Ovary (tissue), 7 donors: ENCODE measurements at regions not wholly inside any gene's neighbourhood (a gene's known extent, or its start where the extent isn't known, plus 50 kb on each side); places are given as distances from the start of the nearest gene placed in this dataset.

ENCODE experiments used
- DNase-seq, 5 donors: peaks; one replicate each; pipeline ENCODE4 v3.0.0-alpha.2; 2019 to 2020
- H3K27ac ChIP-seq, 2 donors: fragments of 200-600 bp; one replicate each; pipeline versions ENCODE4 v1.5.1 to v1.8.0; 2019 to 2022
- H3K27me3 ChIP-seq: fragments of 200-600 bp; one replicate; pipeline ENCODE4 v1.8.0; 2022
- H3K36me3 ChIP-seq: fragments of 200-600 bp; sonication (generic); one replicate; pipeline ENCODE4 v1.5.1; 2019
- H3K4me1 ChIP-seq: one replicate; pipeline ENCODE4 v1.8.1; 2013; ENCODE audit warnings: mild to moderate bottlenecking, moderate library complexity; ENCODE audit not compliant: insufficient read depth
- H3K4me3 ChIP-seq: fragments of 200-600 bp; sonication (generic); one replicate; pipeline ENCODE4 v1.5.1; 2017
- H3K9me3 ChIP-seq, 2 donors: fragments of 200-600 bp in 1 of 2; sonication (generic) in 1 of 2; one replicate each; pipeline versions ENCODE4 v1.5.1 to v1.8.1; 2013 to 2019; ENCODE audit warnings: mild to moderate bottlenecking in 1 of 2, moderate library complexity in 1 of 2
- CTCF ChIP-seq, 3 donors: fragments of 450-650 bp in 2 of 3; fragments of 200-600 bp in 1 of 3; IDR thresholded peaks; one replicate each; pipeline versions ENCODE4 v1.5.1 to v1.8.0; 2016 to 2022; ENCODE audit warnings: antibody characterized with exemption in 3 of 3, mild to moderate bottlenecking in 1 of 3
- EP300 ChIP-seq: sonication (generic); formaldehyde crosslinking; IDR thresholded peaks from one replicate; pipeline ENCODE4 v1.6.1; 2017; ENCODE audit warnings: antibody characterized with exemption
- POLR2A ChIP-seq: fragments of 450-650 bp; IDR thresholded peaks from one replicate; pipeline ENCODE4 v1.6.1; 2017; ENCODE audit warnings: antibody characterized with exemption, mild to moderate bottlenecking, moderate library complexity
- WGBS, 3 donors: extraction: QIAGEN DNeasy Blood & Tissue Kit in 1 of 3; methylation state at CpG; one replicate each; pipeline versions ENCODE4 v1.1.5 to v1.1.7; 2013 to 2017; 5-methylcytosine and 5-hydroxymethylcytosine counted together
- intact Hi-C, 4 donors: fragments of 100-400 bp; cut with DNase I; formaldehyde crosslinking; loops; one replicate each; pipeline versions ENCODE4 v1.11.0 to v1.15.1; 2022 to 2023
- donor health status: DM: no; HTN: no; CAD: no; lungs with moderate emphysema.
- donor health status: DM: no; HTN: no; CAD: no.
- donor health status: Bipolar disorder and iron deficiency.
- donor health status: DM: no; HTN: no; CAD: no.
- donor health status: DM: yes; HTN: yes; CAD: no.

DNA sequence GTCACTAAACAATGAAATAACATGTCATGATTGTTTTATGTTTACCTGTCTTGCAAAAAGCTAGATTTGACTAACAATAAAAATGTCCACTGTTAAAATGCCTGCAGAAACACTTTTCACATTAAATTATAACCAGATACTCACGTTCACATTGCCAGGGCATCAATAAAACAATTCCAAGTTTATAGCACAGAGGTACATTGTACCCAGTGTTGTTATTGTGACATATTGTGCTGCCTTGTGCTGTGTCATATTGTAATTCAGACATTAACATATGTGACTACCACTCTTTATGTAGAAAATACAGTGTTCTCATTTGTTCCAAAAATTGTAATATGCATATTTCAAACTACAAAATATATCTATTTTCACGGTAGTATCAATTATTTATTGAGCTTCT, 766.1 kb downstream of the NCAM2 start:
- no peaks in the 10 kb centered on the region for H3K36me3 ChIP-seq
- no peak for DNase-seq
- no peak overlapping the region for H3K4me3 ChIP-seq
- no peaks in the 10 kb centered on the region for H3K27me3 ChIP-seq
- intact Hi-C loops = no loop called here
- no peak overlapping the region for H3K27ac ChIP-seq
- 64 to 77% (median 73%) methylated on average over 2 of the region's 2 CpGs for WGBS, 3 donors
- TF ChIP-seq EP300 = no peak
- TF ChIP-seq CTCF (IDR thresholded peaks at IDR 0.05) = no peak
- TF ChIP-seq POLR2A = no peak
- H3K4me1 ChIP-seq = no peaks in the 10 kb centered on the region
- H3K9me3 ChIP-seq = no peaks in the 10 kb centered on the region

DNA sequence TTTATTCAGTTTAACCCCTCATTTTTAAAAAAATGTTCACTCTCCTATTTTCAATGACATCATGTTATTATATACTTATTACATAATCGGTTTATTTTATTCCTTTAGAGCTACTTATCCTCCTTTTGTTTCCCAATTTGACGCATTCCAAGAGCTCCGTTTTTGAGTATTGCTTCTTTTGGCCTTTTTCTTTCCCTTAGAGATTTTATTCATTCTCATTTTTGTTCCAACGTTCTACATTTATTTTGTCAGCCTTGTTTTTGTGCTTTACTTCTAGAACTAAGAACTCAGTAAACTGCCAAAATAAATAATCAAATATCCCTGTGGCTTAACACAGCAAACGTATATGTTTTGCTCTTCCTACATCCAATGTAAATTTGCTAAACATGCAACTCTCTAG, 769.1 kb downstream of the NCAM2 start:
- DNase-seq = no peak
- intact Hi-C loops = no loop called here
- no peaks in the 10 kb centered on the region for H3K9me3 ChIP-seq
- no peaks in the 10 kb centered on the region for H3K27me3 ChIP-seq
- no peak overlapping the region for H3K4me3 ChIP-seq
- WGBS, 3 donors = 76 to 85% (median 80%) methylated on average over 5 of the region's 5 CpGs
- TF ChIP-seq EP300 (no peak), CTCF (IDR thresholded peaks at IDR 0.05) (no peak)
- no peaks in the 10 kb centered on the region for H3K36me3 ChIP-seq
- no peaks in the 10 kb centered on the region for H3K4me1 ChIP-seq
- no peak overlapping the region for H3K27ac ChIP-seq

DNA sequence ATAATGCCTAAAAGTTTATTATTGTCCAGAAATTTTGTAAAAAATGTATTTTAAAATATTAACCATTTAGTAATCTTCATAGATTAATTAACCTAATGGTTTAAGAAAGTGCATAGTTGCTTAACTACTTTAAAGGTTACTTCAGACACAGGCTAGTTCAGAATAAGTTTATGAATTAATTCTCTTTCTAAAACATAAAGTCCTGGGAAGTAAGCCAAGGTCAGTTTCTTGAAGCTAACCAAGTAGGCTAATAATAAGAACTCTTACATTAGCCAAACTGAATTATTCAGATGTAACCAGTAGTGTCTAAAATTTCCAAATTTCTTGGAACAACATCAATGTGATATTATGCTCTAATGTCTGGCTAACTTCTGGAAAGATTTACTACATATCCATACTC, 790.4 kb downstream of the NCAM2 start:
- H3K27me3 ChIP-seq = no peaks in the 10 kb centered on the region
- no peak overlapping the region for H3K27ac ChIP-seq
- no peak for DNase-seq
- TF ChIP-seq POLR2A = no peak
- H3K9me3 ChIP-seq = no peaks in the 10 kb centered on the region
- no peaks in the 10 kb centered on the region for H3K4me1 ChIP-seq
- H3K4me3 ChIP-seq = no peak overlapping the region
- intact Hi-C loops = no loop called here
- no peaks in the 10 kb centered on the region for H3K36me3 ChIP-seq

GRCh38 chr21:21801921-21802320, 803.7 kb downstream of the NCAM2 start:
- H3K4me1 ChIP-seq = no peaks in the 10 kb centered on the region
- 50 to 66% (median 66%) methylated on average over 2 of the region's 2 CpGs for WGBS, 3 donors
- intact Hi-C loops = no loop called here
- no peaks in the 10 kb centered on the region for H3K36me3 ChIP-seq
- no peak overlapping the region for H3K4me3 ChIP-seq
- no peaks in the 10 kb centered on the region for H3K9me3 ChIP-seq
- no peaks in the 10 kb centered on the region for H3K27me3 ChIP-seq
- H3K27ac ChIP-seq = no peak overlapping the region
- TF ChIP-seq CTCF (IDR thresholded peaks at IDR 0.05) = no peak
- no peak for TF ChIP-seq POLR2A
- TF ChIP-seq EP300 = no peak
- DNase-seq = no peak

GRCh38 chr21:21806711-21807597, 808.7 kb downstream of the NCAM2 start:
- Histone ChIP-seq H3K27ac (no peak overlapping the region), H3K27me3 (no peaks in the 10 kb centered on the region), H3K4me3 (no peak overlapping the region), H3K9me3 (no peaks in the 10 kb centered on the region), H3K36me3 (no peaks in the 10 kb centered on the region), H3K4me1 (no peaks in the 10 kb centered on the region)
- 72 to 75% (median 74%) methylated on average over 7 of the region's 7 CpGs for WGBS, 3 donors
- no peak for DNase-seq
- no peak for TF ChIP-seq EP300
- no peak for TF ChIP-seq CTCF (IDR thresholded peaks at IDR 0.05)
- no peak for TF ChIP-seq POLR2A
- intact Hi-C loops = no loop called here
